Endothelial cell of umbilical vein (primary cell): ENCODE measurements at regions not wholly inside any gene's neighbourhood (a gene's known extent, or its start where the extent isn't known, plus 50 kb on each side); places are given as distances from the start of the nearest gene placed in this dataset.

Source experiments
- BruUV-seq: library from RNA; stranded (reverse); fragments of 400-500 nt; replicated peaks from 2 replicates; lab custom pipeline; 2021; lab: Mats Ljungman, UMichigan
- CTCF ChIA-PET: fragments of 300-600, 350-600 bp; sonication (Branson Sonifier 250); formaldehyde crosslinking; loops from one replicate; lab custom pipeline; 2021; ENCODE audit warnings: antibody characterized with exemption, inconsistent platforms; lab: Charles Lee
- POLR2A ChIA-PET: fragments of 300-600, 350-600 bp; sonication (Branson Sonifier 250); formaldehyde crosslinking; loops from one replicate; lab custom pipeline; 2021; ENCODE audit warnings: antibody characterized with exemption, inconsistent platforms; lab: Charles Lee
- DNase-seq: peaks from one replicate; pipeline ENCODE4 v3.0.0-alpha.2; 2011; ENCODE audit warnings: low read depth, low spot score
- FAIRE-seq: peaks from 2 replicates; lab custom pipeline; 2011; peaks lifted over from hg19 to GRCh38; lab: Jason Lieb, UNC
- H2AFZ ChIP-seq: 2 replicates; pipeline ENCODE4 v1.6.0; 2012; ENCODE audit warnings: low read depth, low read length, control low read depth, inconsistent platforms
- H3K27ac ChIP-seq: 2 replicates; pipeline ENCODE4 v1.5.1; 2011; ENCODE audit warnings: low read depth, mild to moderate bottlenecking, control low read depth, low read length, moderate library complexity; ENCODE audit not compliant: insufficient read depth
- H3K27me3 ChIP-seq, 2 experiments: 2 replicates each; pipeline versions ENCODE4 v1.6.0 to v1.6.1; 2011; ENCODE audit warnings: low read length in 2 of 2, mixed read lengths in 1 of 2; ENCODE audit not compliant: control insufficient read depth in 2 of 2, insufficient read depth in 2 of 2
- H3K36me3 ChIP-seq, 2 experiments: 2 replicates in 1 of 2; 3 replicates in 1 of 2; pipeline ENCODE4 v1.5.1; 2011; ENCODE audit warnings: low read length in 2 of 2, mild to moderate bottlenecking in 1 of 2, moderate library complexity in 1 of 2; ENCODE audit not compliant: control insufficient read depth in 2 of 2, insufficient read depth in 2 of 2; ENCODE audit errors: extremely low read depth in 1 of 2
- H3K4me1 ChIP-seq: 3 replicates; pipeline ENCODE4 v1.5.1; 2011; ENCODE audit warnings: mild to moderate bottlenecking, low read length; ENCODE audit not compliant: control insufficient read depth, insufficient read depth; ENCODE audit errors: extremely low read depth
- H3K4me2 ChIP-seq: 2 replicates; pipeline ENCODE4 v1.6.1; 2011; ENCODE audit warnings: low read length, control low read depth, mixed read lengths; ENCODE audit not compliant: insufficient read depth
- H3K4me3 ChIP-seq, 3 experiments: fragments of 200-600 bp in 1 of 3; sonication (generic), shearing (Covaris generic) in 1 of 3; replicated peaks in 1 of 3; 2 replicates each; pipeline ENCODE4 v1.5.1; 2011 to 2016; ENCODE audit warnings: control low read depth in 3 of 3, low read length in 3 of 3, mild to moderate bottlenecking in 2 of 3, inconsistent platforms in 1 of 3, low read depth in 1 of 3, moderate library complexity in 1 of 3; ENCODE audit not compliant: insufficient read depth in 1 of 3
- H3K79me2 ChIP-seq: 2 replicates; pipeline ENCODE4 v1.6.0; 2012; ENCODE audit warnings: low read length, inconsistent platforms; ENCODE audit not compliant: control insufficient read depth, insufficient read depth
- H3K9ac ChIP-seq: replicated peaks from 2 replicates; pipeline ENCODE3; 2011; ENCODE audit warnings: low read length, control low read depth; ENCODE audit not compliant: insufficient read depth; ENCODE audit errors: extremely low read depth
- H3K9me1 ChIP-seq: replicated peaks from 3 replicates; pipeline ENCODE4 v1.6.0; 2011; ENCODE audit warnings: mild to moderate bottlenecking, low read length; ENCODE audit not compliant: control insufficient read depth, insufficient read depth; ENCODE audit errors: extremely low read depth
- H3K9me3 ChIP-seq: replicated peaks from 2 replicates; pipeline ENCODE4 v1.5.1; 2012; ENCODE audit warnings: low read length, inconsistent platforms; ENCODE audit not compliant: control insufficient read depth, insufficient read depth
- H4K20me1 ChIP-seq: replicated peaks from 2 replicates; pipeline ENCODE3; 2011; ENCODE audit warnings: mild to moderate bottlenecking, low read length; ENCODE audit not compliant: control insufficient read depth, insufficient read depth; ENCODE audit errors: extremely low read depth
- CTCF ChIP-seq, 2 donors: IDR thresholded peaks; 1 replicate in 1 of 2; 2 replicates in 1 of 2; pipeline ENCODE4 v1.5.1; 2011; ENCODE audit warnings: low read length in 2 of 2, mild to moderate bottlenecking in 2 of 2, moderate library complexity in 2 of 2, control low read depth in 1 of 2, inconsistent platforms in 1 of 2, low read depth in 1 of 2; ENCODE audit not compliant: insufficient read depth in 1 of 2; ENCODE audit errors: extremely low read depth in 1 of 2
- EZH2 ChIP-seq: IDR thresholded peaks from 2 replicates; pipeline ENCODE4 v1.6.1; 2012; ENCODE audit warnings: borderline replicate concordance, low read depth, mild to moderate bottlenecking, moderate library complexity, low read length, inconsistent platforms; ENCODE audit not compliant: severe bottlenecking
- FOS ChIP-seq: IDR thresholded peaks from 2 replicates; pipeline ENCODE4 v1.6.1; 2011; ENCODE audit warnings: mild to moderate bottlenecking, low read length, moderate library complexity, borderline replicate concordance; ENCODE audit not compliant: insufficient read depth
- GATA2 ChIP-seq: IDR thresholded peaks from 2 replicates; pipeline ENCODE4 v1.7.0; 2011; ENCODE audit warnings: low read depth, mild to moderate bottlenecking, moderate library complexity, mixed read lengths, low read length; ENCODE audit not compliant: insufficient read length, insufficient read depth
- JUN ChIP-seq: IDR thresholded peaks from 2 replicates; pipeline ENCODE4 v1.6.1; 2011; ENCODE audit warnings: borderline replicate concordance, low read depth; ENCODE audit not compliant: insufficient read length, insufficient read depth
- MAX ChIP-seq: IDR thresholded peaks from 2 replicates; pipeline ENCODE4 v1.6.1; 2011; ENCODE audit not compliant: insufficient read depth, insufficient read length
- MYC ChIP-seq: IDR thresholded peaks from one replicate; pipeline ENCODE4 v1.6.1; 2011; ENCODE audit warnings: mild to moderate bottlenecking, low read depth, low read length
- POLR2A ChIP-seq: IDR thresholded peaks from 2 replicates; pipeline ENCODE4 v1.6.1; 2012; ENCODE audit warnings: low read depth, mild to moderate bottlenecking, control low read depth, low read length
- POLR2AphosphoS5 ChIP-seq: IDR thresholded peaks from 2 replicates; pipeline ENCODE4 v1.6.1; 2012; ENCODE audit warnings: low read depth, mild to moderate bottlenecking, control low read depth, low read length, moderate library complexity; ENCODE audit not compliant: insufficient read depth
- dilution Hi-C: fragments of 300-500 bp; cut with MboI; formaldehyde crosslinking; loops from one replicate; pipeline ENCODE4 v1.15.0; 2019; ENCODE audit warnings: low sequenced_read_pairs; ENCODE audit not compliant: extremely low pct_ligation_motif_present
- intact Hi-C: fragments of 100-400 bp; cut with micrococcal nuclease; formaldehyde crosslinking; loops from one replicate; pipeline ENCODE4 v1.10.0; 2022

GRCh38 chr7:15845868-15846267 lies 159.4 kb upstream of the MEOX2 start:
- no peaks in the 10 kb centered on the region for H3K79me2 ChIP-seq
- H2AFZ ChIP-seq = no peak overlapping the region
- H3K9me3 ChIP-seq = no peaks in the 10 kb centered on the region
- POLR2A ChIA-PET = no interaction called here
- H3K4me1 ChIP-seq = no peaks in the 10 kb centered on the region
- H3K27me3 ChIP-seq = no peaks in the 10 kb centered on the region
- no peak overlapping the region for H3K27ac ChIP-seq
- DNase-seq (peak; percentile 18), FAIRE-seq (no peak)
- TF ChIP-seq FOS (no peak), EZH2 (no peak), POLR2A (no peak), GATA2 (no peak), JUN (no peak), MYC (no peak), MAX (no peak), CTCF (IDR thresholded peaks at IDR 0.05; ENCODE audit: extremely low read depth in 1 of 2, insufficient read depth in 1 of 2, low read depth in 1 of 2, low read length in 2 of 2) (no peak), POLR2AphosphoS5 (no peak)
- no peaks in the 10 kb centered on the region for H4K20me1 ChIP-seq
- no peaks in the 10 kb centered on the region for H3K36me3 ChIP-seq
- CTCF ChIA-PET = no interaction called here
- no peak overlapping the region for H3K4me2 ChIP-seq
- dilution Hi-C loops = no loop called here
- intact Hi-C loops = no loop called here
- no peak overlapping the region for H3K4me3 ChIP-seq
- no TSS peak for BruUV-seq
- H3K9me1 ChIP-seq = no peaks in the 10 kb centered on the region
- no peak overlapping the region for H3K9ac ChIP-seq
